Peyer's patch (tissue), 4 donors: ENCODE measurements at regions not wholly inside any gene's neighbourhood (a gene's known extent, or its start where the extent isn't known, plus 50 kb on each side); places are given as distances from the start of the nearest gene placed in this dataset.

Experiments used
- CTCF ChIP-seq, 6 experiments: fragments of 450-650 bp in 4 of 6; fragments of 200-600 bp in 2 of 6; sonication (generic) in 1 of 6; IDR thresholded peaks; one replicate each; pipeline ENCODE4 v1.5.1; 2017 to 2019; ENCODE audit warnings: antibody characterized with exemption in 6 of 6, mild to moderate bottlenecking in 3 of 6, moderate library complexity in 1 of 6
- POLR2A ChIP-seq, 2 donors: fragments of 450-650 bp; IDR thresholded peaks; one replicate each; pipeline ENCODE4 v1.5.1; 2017; ENCODE audit warnings: antibody characterized with exemption in 2 of 2, mild to moderate bottlenecking in 2 of 2, moderate library complexity in 2 of 2

GRCh38 chr1:60423146-60423780 is 349.7 kb upstream of the C1orf87 start:
- TF ChIP-seq CTCF (IDR thresholded peaks at IDR 0.05) (no peak), POLR2A (IDR thresholded peaks at IDR 0.05) (no peak)
